RWPE2 (cell line): ENCODE measurements at regions not wholly inside any gene's neighbourhood (a gene's known extent, or its start where the extent isn't known, plus 50 kb on each side); places are given as distances from the start of the nearest gene placed in this dataset.

Source experiments
- ATAC-seq: fragments of 200-7000 bp; cut with Tn5 transposase; 3 replicates; pipeline ENCODE4 v1.9.1; 2021; ENCODE audit warnings: low read depth
- DNase-seq: peaks from one replicate; pipeline ENCODE4 v3.0.0-alpha.2; 2020; ENCODE audit warnings: low spot score
- H3K27ac ChIP-seq: fragments of 450-650 bp; 2 replicates; pipeline ENCODE4 v1.5.1; 2017; ENCODE audit warnings: mild to moderate bottlenecking; ENCODE audit not compliant: poor library complexity, severe bottlenecking
- H3K27me3 ChIP-seq: fragments of 250-450 bp; sonication (Bioruptor Pico); 2 replicates; pipeline ENCODE4 v1.5.1; 2021; ENCODE audit warnings: mild to moderate bottlenecking, moderate library complexity; ENCODE audit not compliant: insufficient read depth, poor library complexity, severe bottlenecking
- H3K36me3 ChIP-seq: fragments of 250-450 bp; sonication (Bioruptor Pico); 2 replicates; pipeline ENCODE4 v1.5.1; 2020; ENCODE audit warnings: low read depth, mild to moderate bottlenecking, moderate library complexity
- H3K4me1 ChIP-seq: fragments of 250-450 bp; sonication (Bioruptor Pico); 2 replicates; pipeline ENCODE4 v1.5.1; 2021; ENCODE audit warnings: mild to moderate bottlenecking, moderate library complexity; ENCODE audit not compliant: insufficient read depth, poor library complexity, severe bottlenecking
- H3K4me3 ChIP-seq: fragments of 250-450 bp; sonication (Bioruptor Pico); 2 replicates; pipeline ENCODE4 v1.5.1; 2021; ENCODE audit warnings: mild to moderate bottlenecking, moderate library complexity; ENCODE audit not compliant: severe bottlenecking
- H3K9me3 ChIP-seq: fragments of 250-450 bp; sonication (Bioruptor Pico); 2 replicates; pipeline ENCODE4 v1.5.1; 2021; ENCODE audit warnings: mild to moderate bottlenecking, moderate library complexity; ENCODE audit not compliant: severe bottlenecking
- CTCF ChIP-seq: fragments of 450-650 bp; IDR thresholded peaks from one replicate; pipeline ENCODE4 v1.5.1; 2017; ENCODE audit warnings: mild to moderate bottlenecking, moderate library complexity; ENCODE audit not compliant: poor library complexity, severe bottlenecking

- no peaks in the 10 kb centered on the region for H3K36me3 ChIP-seq
- ATAC-seq (no peak; the same call in 2 of the 3 replicates), DNase-seq (no peak)
- H3K27ac ChIP-seq, result no peak overlapping the region
- H3K4me3 ChIP-seq, result no peak overlapping the region
- H3K9me3 ChIP-seq, result no peaks in the 10 kb centered on the region
- no peaks in the 10 kb centered on the region for H3K27me3 ChIP-seq
- TF ChIP-seq CTCF, result no peak
- H3K4me1 ChIP-seq, result no peaks in the 10 kb centered on the region
These were observed 941.3 kb upstream of the NXPH2 start for GRCh38 chr2:139721411-139721995.

GRCh38 chr2:139720056-139720455, 939.9 kb upstream of the NXPH2 start:
- no peaks in the 10 kb centered on the region for H3K9me3 ChIP-seq
- H3K4me3 ChIP-seq, result no peak overlapping the region
- H3K27ac ChIP-seq, result no peak overlapping the region
- H3K4me1 ChIP-seq, result no peaks in the 10 kb centered on the region
- H3K36me3 ChIP-seq, result no peaks in the 10 kb centered on the region
- DNase-seq (no peak), ATAC-seq (no peak)
- no peaks in the 10 kb centered on the region for H3K27me3 ChIP-seq
- TF ChIP-seq CTCF, result no peak

- TF ChIP-seq CTCF, result no peak
- no peak for DNase-seq
- Histone ChIP-seq H3K27ac (no peak overlapping the region), H3K36me3 (no peaks in the 10 kb centered on the region), H3K4me3 (no peak overlapping the region), H3K27me3 (peaks cover 7% of the 10 kb centered on the region), H3K4me1 (no peaks in the 10 kb centered on the region), H3K9me3 (no peaks in the 10 kb centered on the region)
- ATAC-seq, result no peak
These were observed 924.4 kb upstream of the NXPH2 start for GRCh38 chr2:139704606-139705005.

- TF ChIP-seq CTCF, result no peak
- no peaks in the 10 kb centered on the region for H3K9me3 ChIP-seq
- H3K27ac ChIP-seq, result no peak overlapping the region
- no peaks in the 10 kb centered on the region for H3K27me3 ChIP-seq
- no peaks in the 10 kb centered on the region for H3K36me3 ChIP-seq
- DNase-seq (no peak), ATAC-seq (no peak)
- no peak overlapping the region for H3K4me3 ChIP-seq
- H3K4me1 ChIP-seq, result no peaks in the 10 kb centered on the region
These were observed 914.1 kb upstream of the NXPH2 start for GRCh38 chr2:139694327-139694726.

GRCh38 chr2:139686205-139686604, 906.0 kb upstream of the NXPH2 start:
- no peaks in the 10 kb centered on the region for H3K27me3 ChIP-seq
- H3K36me3 ChIP-seq, result no peaks in the 10 kb centered on the region
- no peak overlapping the region for H3K4me3 ChIP-seq
- H3K4me1 ChIP-seq, result no peaks in the 10 kb centered on the region
- no peak overlapping the region for H3K27ac ChIP-seq
- no peak for ATAC-seq
- DNase-seq, result no peak
- no peak for TF ChIP-seq CTCF
- no peaks in the 10 kb centered on the region for H3K9me3 ChIP-seq
